Esophagus muscularis mucosa (tissue), 3 donors: ENCODE measurements at regions not wholly inside any gene's neighbourhood (a gene's known extent, or its start where the extent isn't known, plus 50 kb on each side); places are given as distances from the start of the nearest gene placed in this dataset.
"Not testable (repeated sequence)": the region's sequence is repeated elsewhere in the genome, so short reads cannot be mapped to it uniquely, and the experiment has no call there.

Experiments used
- POLR2A ChIP-seq: fragments of 450-650 bp; IDR thresholded peaks from one replicate; pipeline ENCODE4 v1.6.1; 2017; ENCODE audit warnings: antibody characterized with exemption, moderate library complexity, mild to moderate bottlenecking, low read depth
- TF ChIP-seq, protein P1 (sequence below), 3 experiments: fragments of 200-600 bp in 2 of 3; fragments of 450-650 bp in 1 of 3; sonication (generic) in 2 of 3; IDR thresholded peaks; one replicate each; pipeline ENCODE4 v1.5.1; 2017 to 2019; ENCODE audit warnings: antibody characterized with exemption in 3 of 3, mild to moderate bottlenecking in 2 of 3, moderate library complexity in 1 of 3

DNA sequence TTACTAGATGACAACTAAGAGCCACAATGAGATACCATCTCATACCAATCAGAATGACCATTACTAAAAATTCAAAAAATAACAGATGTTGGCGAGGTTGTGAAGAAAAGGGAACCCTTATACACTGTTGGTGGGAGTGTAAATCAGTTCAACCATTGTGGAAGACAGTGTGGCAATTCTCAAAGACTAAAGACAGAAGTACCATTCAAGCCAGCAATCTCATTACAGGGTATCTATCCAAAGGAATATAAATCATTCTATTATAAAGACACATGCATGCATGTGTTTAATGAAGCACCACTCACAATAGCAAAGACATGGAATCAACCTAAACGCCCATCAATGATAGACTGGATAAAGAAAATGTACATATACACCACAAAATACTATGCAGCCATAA lies 705.1 kb upstream of the ACVR2A start:
- TF ChIP-seq, protein P1, sequence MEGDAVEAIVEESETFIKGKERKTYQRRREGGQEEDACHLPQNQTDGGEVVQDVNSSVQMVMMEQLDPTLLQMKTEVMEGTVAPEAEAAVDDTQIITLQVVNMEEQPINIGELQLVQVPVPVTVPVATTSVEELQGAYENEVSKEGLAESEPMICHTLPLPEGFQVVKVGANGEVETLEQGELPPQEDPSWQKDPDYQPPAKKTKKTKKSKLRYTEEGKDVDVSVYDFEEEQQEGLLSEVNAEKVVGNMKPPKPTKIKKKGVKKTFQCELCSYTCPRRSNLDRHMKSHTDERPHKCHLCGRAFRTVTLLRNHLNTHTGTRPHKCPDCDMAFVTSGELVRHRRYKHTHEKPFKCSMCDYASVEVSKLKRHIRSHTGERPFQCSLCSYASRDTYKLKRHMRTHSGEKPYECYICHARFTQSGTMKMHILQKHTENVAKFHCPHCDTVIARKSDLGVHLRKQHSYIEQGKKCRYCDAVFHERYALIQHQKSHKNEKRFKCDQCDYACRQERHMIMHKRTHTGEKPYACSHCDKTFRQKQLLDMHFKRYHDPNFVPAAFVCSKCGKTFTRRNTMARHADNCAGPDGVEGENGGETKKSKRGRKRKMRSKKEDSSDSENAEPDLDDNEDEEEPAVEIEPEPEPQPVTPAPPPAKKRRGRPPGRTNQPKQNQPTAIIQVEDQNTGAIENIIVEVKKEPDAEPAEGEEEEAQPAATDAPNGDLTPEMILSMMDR (IDR thresholded peaks at IDR 0.05) = not testable (repeated sequence)
- not testable (repeated sequence) for TF ChIP-seq POLR2A
